ENCODE measurements at regions not wholly inside any gene's neighbourhood (a gene's known extent, or its start where the extent isn't known, plus 50 kb on each side); places are given as distances from the start of the nearest gene placed in this dataset.

DNA sequence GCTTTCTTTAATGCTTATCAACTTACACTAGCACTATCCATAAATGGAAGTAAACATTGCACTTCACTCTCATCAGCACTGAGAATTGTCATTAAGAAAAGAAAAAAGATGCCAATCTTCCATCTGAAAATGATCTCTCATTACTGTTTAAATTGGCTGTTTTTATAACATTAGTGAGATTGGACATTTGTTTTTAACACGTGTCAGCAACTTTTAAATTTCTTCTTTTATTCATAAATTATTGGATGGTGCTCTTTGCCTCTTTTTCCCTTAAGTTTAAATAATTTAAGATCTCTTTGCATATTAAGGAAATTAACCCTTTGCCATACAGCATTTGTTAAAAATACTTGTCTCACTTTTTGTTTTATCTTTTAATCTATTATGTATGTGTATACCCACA, 146.5 kb upstream of the CHST9 start:
- Histone ChIP-seq H3K4me1 (ENCODE audit: insufficient read depth, insufficient read length) (no peaks in the 10 kb centered on the region), H3K27me3 (ENCODE audit: insufficient read depth, insufficient read length) (no peaks in the 10 kb centered on the region), H3K9me3 (ENCODE audit: insufficient read depth, low read length) (no peaks in the 10 kb centered on the region), H3K4me3 (ENCODE audit: insufficient read length, low read depth) (no peak overlapping the region), H3K9ac (ENCODE audit: insufficient read length, low read depth) (no peak overlapping the region), H3K36me3 (ENCODE audit: insufficient read depth, insufficient read length, low read length) (no peaks in the 10 kb centered on the region)
- no peak for DNase-seq (ENCODE audit: low read depth, low spot score)
- TF ChIP-seq ZNF274 (IDR thresholded peaks at IDR 0.05; ENCODE audit: low read depth, low read length) (no peak), YY1 (IDR thresholded peaks at IDR 0.05; ENCODE audit: insufficient read depth, insufficient read length) (no peak), SUZ12 (IDR thresholded peaks at IDR 0.05; ENCODE audit: extremely low read depth, insufficient read depth, insufficient read length) (no peak)

GRCh38 chr18:27314996-27315395, 129.9 kb upstream of the CHST9 start:
- Histone ChIP-seq H3K36me3 (ENCODE audit: insufficient read depth, insufficient read length, low read length) (no peaks in the 10 kb centered on the region), H3K9ac (ENCODE audit: insufficient read length, low read depth) (no peak overlapping the region), H3K27me3 (ENCODE audit: insufficient read depth, insufficient read length) (no peaks in the 10 kb centered on the region), H3K4me3 (ENCODE audit: insufficient read length, low read depth) (no peak overlapping the region), H3K9me3 (ENCODE audit: insufficient read depth, low read length) (no peaks in the 10 kb centered on the region), H3K4me1 (ENCODE audit: insufficient read depth, insufficient read length) (no peaks in the 10 kb centered on the region)
- DNase-seq (ENCODE audit: low read depth, low spot score): no peak
- TF ChIP-seq ZNF274 (IDR thresholded peaks at IDR 0.05; ENCODE audit: low read depth, low read length): no peak
- TF ChIP-seq SUZ12 (IDR thresholded peaks at IDR 0.05; ENCODE audit: extremely low read depth, insufficient read depth, insufficient read length): no peak
- no peak for TF ChIP-seq YY1 (IDR thresholded peaks at IDR 0.05; ENCODE audit: insufficient read depth, insufficient read length)

DNA sequence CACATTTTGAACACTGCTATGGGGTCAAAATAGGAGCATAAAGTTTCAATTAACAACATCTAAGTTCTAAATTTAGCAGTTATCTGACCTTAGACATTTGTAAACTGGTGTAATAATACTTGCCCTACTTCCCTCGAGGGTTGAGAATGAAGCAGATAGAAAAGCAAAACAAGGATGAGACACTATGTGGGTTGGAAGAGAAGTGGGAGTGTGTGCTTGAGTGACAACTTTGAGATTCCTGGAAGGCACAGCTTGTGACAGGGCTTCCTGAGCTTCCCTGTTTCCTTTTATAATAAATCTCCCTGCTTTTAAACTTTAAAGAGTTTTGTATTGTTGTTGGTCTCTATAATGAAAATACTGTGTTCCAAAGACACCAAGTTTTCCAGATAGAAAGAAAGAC, 128.6 kb upstream of the CHST9 start:
- Histone ChIP-seq H3K4me1 (ENCODE audit: insufficient read depth, insufficient read length) (no peaks in the 10 kb centered on the region), H3K36me3 (ENCODE audit: insufficient read depth, insufficient read length, low read length) (no peaks in the 10 kb centered on the region), H3K9ac (ENCODE audit: insufficient read length, low read depth) (no peak overlapping the region), H3K9me3 (ENCODE audit: insufficient read depth, low read length) (no peaks in the 10 kb centered on the region), H3K4me3 (ENCODE audit: insufficient read length, low read depth) (no peak overlapping the region), H3K27me3 (ENCODE audit: insufficient read depth, insufficient read length) (no peaks in the 10 kb centered on the region)
- no peak for DNase-seq (ENCODE audit: low read depth, low spot score)
- TF ChIP-seq YY1 (IDR thresholded peaks at IDR 0.05; ENCODE audit: insufficient read depth, insufficient read length): no peak
- TF ChIP-seq SUZ12 (IDR thresholded peaks at IDR 0.05; ENCODE audit: extremely low read depth, insufficient read depth, insufficient read length): no peak
- TF ChIP-seq ZNF274 (IDR thresholded peaks at IDR 0.05; ENCODE audit: low read depth, low read length): no peak

GRCh38 chr18:27312853-27313252, 127.7 kb upstream of the CHST9 start:
- H3K36me3 ChIP-seq (ENCODE audit: insufficient read depth, insufficient read length, low read length): no peaks in the 10 kb centered on the region
- H3K4me1 ChIP-seq (ENCODE audit: insufficient read depth, insufficient read length): no peaks in the 10 kb centered on the region
- no peak overlapping the region for H3K4me3 ChIP-seq (ENCODE audit: insufficient read length, low read depth)
- no peaks in the 10 kb centered on the region for H3K27me3 ChIP-seq (ENCODE audit: insufficient read depth, insufficient read length)
- no peak for DNase-seq (ENCODE audit: low read depth, low spot score)
- H3K9ac ChIP-seq (ENCODE audit: insufficient read length, low read depth): no peak overlapping the region
- TF ChIP-seq ZNF274 (IDR thresholded peaks at IDR 0.05; ENCODE audit: low read depth, low read length) (no peak), SUZ12 (IDR thresholded peaks at IDR 0.05; ENCODE audit: extremely low read depth, insufficient read depth, insufficient read length) (no peak), YY1 (IDR thresholded peaks at IDR 0.05; ENCODE audit: insufficient read depth, insufficient read length) (no peak)
- H3K9me3 ChIP-seq (ENCODE audit: insufficient read depth, low read length): no peaks in the 10 kb centered on the region

GRCh38 chr18:27312153-27312552, 127.0 kb upstream of the CHST9 start:
- no peak for DNase-seq (ENCODE audit: low read depth, low spot score)
- H3K4me1 ChIP-seq (ENCODE audit: insufficient read depth, insufficient read length): no peaks in the 10 kb centered on the region
- H3K27me3 ChIP-seq (ENCODE audit: insufficient read depth, insufficient read length): no peaks in the 10 kb centered on the region
- TF ChIP-seq SUZ12 (IDR thresholded peaks at IDR 0.05; ENCODE audit: extremely low read depth, insufficient read depth, insufficient read length): no peak
- no peak for TF ChIP-seq YY1 (IDR thresholded peaks at IDR 0.05; ENCODE audit: insufficient read depth, insufficient read length)
- TF ChIP-seq ZNF274 (IDR thresholded peaks at IDR 0.05; ENCODE audit: low read depth, low read length): no peak
- H3K9me3 ChIP-seq (ENCODE audit: insufficient read depth, low read length): no peaks in the 10 kb centered on the region
- H3K4me3 ChIP-seq (ENCODE audit: insufficient read length, low read depth): no peak overlapping the region
- no peaks in the 10 kb centered on the region for H3K36me3 ChIP-seq (ENCODE audit: insufficient read depth, insufficient read length, low read length)
- H3K9ac ChIP-seq (ENCODE audit: insufficient read length, low read depth): no peak overlapping the region

- DNase-seq (ENCODE audit: low read depth, low spot score): no peak
- no peaks in the 10 kb centered on the region for H3K36me3 ChIP-seq (ENCODE audit: insufficient read depth, insufficient read length, low read length)
- H3K9ac ChIP-seq (ENCODE audit: insufficient read length, low read depth): no peak overlapping the region
- H3K4me3 ChIP-seq (ENCODE audit: insufficient read length, low read depth): no peak overlapping the region
- no peaks in the 10 kb centered on the region for H3K9me3 ChIP-seq (ENCODE audit: insufficient read depth, low read length)
- no peaks in the 10 kb centered on the region for H3K4me1 ChIP-seq (ENCODE audit: insufficient read depth, insufficient read length)
- no peaks in the 10 kb centered on the region for H3K27me3 ChIP-seq (ENCODE audit: insufficient read depth, insufficient read length)
- no peak for TF ChIP-seq SUZ12 (IDR thresholded peaks at IDR 0.05; ENCODE audit: extremely low read depth, insufficient read depth, insufficient read length)
- TF ChIP-seq YY1 (IDR thresholded peaks at IDR 0.05; ENCODE audit: insufficient read depth, insufficient read length): no peak
- TF ChIP-seq ZNF274 (IDR thresholded peaks at IDR 0.05; ENCODE audit: low read depth, low read length): no peak
Measured at GRCh38 chr18:27311114-27311513, 126.0 kb upstream of the CHST9 start.

DNA sequence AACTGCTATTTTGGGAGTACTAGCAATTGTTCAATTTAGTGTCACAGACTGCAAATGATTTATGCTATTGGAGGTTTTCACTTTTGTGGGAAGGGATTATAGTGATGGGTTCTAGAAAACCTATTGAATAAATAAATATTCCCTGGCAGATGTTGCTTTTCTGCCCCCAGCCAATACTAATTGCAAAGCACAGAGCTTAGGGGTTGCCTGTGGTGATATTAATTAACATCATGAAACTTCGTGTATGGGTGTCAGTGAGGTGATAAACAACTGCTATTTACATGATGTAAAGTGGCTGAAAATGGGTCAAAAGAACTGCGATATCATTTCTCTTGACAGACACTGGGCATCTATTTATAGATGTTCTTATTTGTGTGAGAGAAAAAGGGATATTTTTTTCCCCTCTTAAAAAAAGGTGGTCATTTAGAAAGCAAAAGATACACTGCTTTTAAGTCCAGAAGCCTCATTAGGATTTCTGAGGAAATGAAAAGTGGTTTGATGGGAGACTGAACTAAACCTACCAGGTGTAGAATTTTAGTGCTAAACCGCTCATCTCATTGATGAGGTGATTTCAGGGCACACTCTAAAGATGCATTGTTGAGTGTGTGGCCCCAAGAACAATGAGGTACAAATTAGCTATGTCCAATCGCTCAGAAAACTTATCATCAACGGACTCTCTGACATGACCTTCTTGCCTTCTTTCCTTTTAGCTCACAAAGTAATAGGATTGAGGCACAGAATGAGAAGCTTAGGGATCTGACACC, 116.7 kb upstream of the CHST9 start:
- TF ChIP-seq ZNF274 (IDR thresholded peaks at IDR 0.05; ENCODE audit: low read depth, low read length): no peak
- no peak for TF ChIP-seq YY1 (IDR thresholded peaks at IDR 0.05; ENCODE audit: insufficient read depth, insufficient read length)
- Histone ChIP-seq H3K4me1 (ENCODE audit: insufficient read depth, insufficient read length) (no peaks in the 10 kb centered on the region), H3K9ac (ENCODE audit: insufficient read length, low read depth) (no peak overlapping the region), H3K36me3 (ENCODE audit: insufficient read depth, insufficient read length, low read length) (no peaks in the 10 kb centered on the region), H3K27me3 (ENCODE audit: insufficient read depth, insufficient read length) (no peaks in the 10 kb centered on the region), H3K9me3 (ENCODE audit: insufficient read depth, low read length) (no peaks in the 10 kb centered on the region), H3K4me3 (ENCODE audit: insufficient read length, low read depth) (no peak overlapping the region)
- DNase-seq (ENCODE audit: low read depth, low spot score): no peak
